ENCODE measurements at regions not wholly inside any gene's neighbourhood (a gene's known extent, or its start where the extent isn't known, plus 50 kb on each side); places are given as distances from the start of the nearest gene placed in this dataset.

GRCh38 chr3:104436506-104436905, 930.2 kb upstream of the ALCAM start:
- TF ChIP-seq, protein P1, sequence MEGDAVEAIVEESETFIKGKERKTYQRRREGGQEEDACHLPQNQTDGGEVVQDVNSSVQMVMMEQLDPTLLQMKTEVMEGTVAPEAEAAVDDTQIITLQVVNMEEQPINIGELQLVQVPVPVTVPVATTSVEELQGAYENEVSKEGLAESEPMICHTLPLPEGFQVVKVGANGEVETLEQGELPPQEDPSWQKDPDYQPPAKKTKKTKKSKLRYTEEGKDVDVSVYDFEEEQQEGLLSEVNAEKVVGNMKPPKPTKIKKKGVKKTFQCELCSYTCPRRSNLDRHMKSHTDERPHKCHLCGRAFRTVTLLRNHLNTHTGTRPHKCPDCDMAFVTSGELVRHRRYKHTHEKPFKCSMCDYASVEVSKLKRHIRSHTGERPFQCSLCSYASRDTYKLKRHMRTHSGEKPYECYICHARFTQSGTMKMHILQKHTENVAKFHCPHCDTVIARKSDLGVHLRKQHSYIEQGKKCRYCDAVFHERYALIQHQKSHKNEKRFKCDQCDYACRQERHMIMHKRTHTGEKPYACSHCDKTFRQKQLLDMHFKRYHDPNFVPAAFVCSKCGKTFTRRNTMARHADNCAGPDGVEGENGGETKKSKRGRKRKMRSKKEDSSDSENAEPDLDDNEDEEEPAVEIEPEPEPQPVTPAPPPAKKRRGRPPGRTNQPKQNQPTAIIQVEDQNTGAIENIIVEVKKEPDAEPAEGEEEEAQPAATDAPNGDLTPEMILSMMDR (IDR thresholded peaks at IDR 0.05; ENCODE audit: borderline replicate concordance, extremely low read depth, low read length, poor library complexity, severe bottlenecking): no peak
- no peak for TF ChIP-seq EZH2 (IDR thresholded peaks at IDR 0.05; ENCODE audit: borderline replicate concordance, low read depth, low read length, severe bottlenecking)
